Common myeloid progenitor, CD34-positive (primary cell): ENCODE measurements at regions not wholly inside any gene's neighbourhood (a gene's known extent, or its start where the extent isn't known, plus 50 kb on each side); places are given as distances from the start of the nearest gene placed in this dataset.
A peak's percentile ranks its signal among the peaks of the same experiment; 100 is the strongest.

Experiments used
- CTCF ChIA-PET: fragments of 350-600 bp; sonication (Branson Sonifier 250); formaldehyde crosslinking; loops from one replicate; lab custom pipeline; 2021; ENCODE audit warnings: antibody characterized with exemption; lab: Charles Lee
- POLR2A ChIA-PET: fragments of 350-600 bp; sonication (Branson Sonifier 250); formaldehyde crosslinking; loops from one replicate; lab custom pipeline; 2021; ENCODE audit warnings: antibody characterized with exemption; lab: Charles Lee
- DNase-seq, 3 donors: peaks; one replicate each; pipeline versions ENCODE4 v3.0.0 to v3.0.0-alpha.2; 2013
- H3K27ac ChIP-seq, 2 experiments: 1 replicate in 1 of 2; 2 replicates in 1 of 2; pipeline ENCODE4 v1.7.0; 2013; ENCODE audit warnings: inconsistent platforms in 2 of 2, low read length in 2 of 2, mild to moderate bottlenecking in 2 of 2, low read depth in 1 of 2, moderate library complexity in 1 of 2; ENCODE audit not compliant: severe bottlenecking in 2 of 2, insufficient read depth in 1 of 2, poor library complexity in 1 of 2
- H3K27me3 ChIP-seq, 5 experiments: replicated peaks in 2 of 5; 1 replicate in 3 of 5; 2 replicates in 2 of 5; pipeline versions ENCODE4 v1.6.1 to v1.7.0; 2013; ENCODE audit warnings: low read length in 4 of 5, mild to moderate bottlenecking in 2 of 5, moderate library complexity in 2 of 5, inconsistent platforms in 1 of 5; ENCODE audit not compliant: insufficient read depth in 5 of 5, control insufficient read depth in 4 of 5
- H3K36me3 ChIP-seq, 4 experiments: 1 replicate in 2 of 4; 2 replicates in 2 of 4; pipeline versions ENCODE4 v1.6.1 to v1.7.0; 2013; ENCODE audit warnings: low read length in 3 of 4, control low read depth in 1 of 4, mild to moderate bottlenecking in 1 of 4; ENCODE audit not compliant: control insufficient read depth in 4 of 4, insufficient read depth in 4 of 4
- H3K4me1 ChIP-seq, 4 experiments: 1 replicate in 3 of 4; 2 replicates in 1 of 4; pipeline versions ENCODE4 v1.6.1 to v1.7.1; 2013; ENCODE audit warnings: low read length in 3 of 4, mild to moderate bottlenecking in 3 of 4, control low read depth in 1 of 4, inconsistent platforms in 1 of 4, moderate library complexity in 1 of 4; ENCODE audit not compliant: control insufficient read depth in 4 of 4, insufficient read depth in 4 of 4; ENCODE audit errors: control extremely low read depth in 1 of 4
- H3K4me3 ChIP-seq, 7 experiments: 1 replicate in 4 of 7; 2 replicates in 3 of 7; pipeline versions ENCODE4 v1.5.1 to v1.7.0; 2013; ENCODE audit warnings: mild to moderate bottlenecking in 7 of 7, low read length in 6 of 7, moderate library complexity in 6 of 7, inconsistent platforms in 2 of 7, low read depth in 2 of 7, control low read depth in 1 of 7; ENCODE audit not compliant: insufficient read depth in 4 of 7, control insufficient read depth in 1 of 7; ENCODE audit errors: extremely low read depth in 1 of 7
- H3K9me3 ChIP-seq, 5 experiments: 1 replicate in 4 of 5; 2 replicates in 1 of 5; pipeline versions ENCODE4 v1.6.1 to v1.7.1; 2013; ENCODE audit warnings: low read length in 4 of 5, mild to moderate bottlenecking in 2 of 5, inconsistent platforms in 1 of 5, low read depth in 1 of 5, moderate library complexity in 1 of 5; ENCODE audit not compliant: control insufficient read depth in 4 of 5, insufficient read depth in 2 of 5; ENCODE audit errors: control extremely low read depth in 1 of 5
- WGBS: methylation state at CpG from one replicate; pipeline ENCODE4 v1.1.5; 2013; ENCODE audit not compliant: insufficient coverage; 5-methylcytosine and 5-hydroxymethylcytosine counted together

DNA sequence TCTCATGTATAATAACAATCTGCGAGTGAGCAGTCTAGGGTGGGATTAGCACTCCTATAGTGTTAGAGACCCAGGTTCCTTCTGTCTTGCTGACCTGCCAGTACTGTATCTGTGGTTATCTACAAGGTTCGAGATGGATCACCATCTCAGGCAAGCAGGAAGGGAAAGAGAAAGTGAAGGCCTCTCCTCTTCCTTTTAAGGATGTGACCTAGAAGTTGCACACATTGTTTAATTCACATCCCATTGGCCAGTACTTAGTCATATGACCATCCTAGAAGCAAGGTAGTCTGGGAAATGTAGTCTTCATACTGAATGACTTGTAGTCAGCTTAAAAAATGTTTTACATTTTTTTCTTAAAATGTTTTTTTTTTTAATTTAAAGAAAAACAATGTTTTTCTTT is 168.6 kb downstream of the CARTPT start:
- no peak overlapping the region for H3K27ac ChIP-seq
- no peak overlapping the region for H3K4me3 ChIP-seq
- POLR2A ChIA-PET = no interaction called here
- peak; percentile 28 to 71 (median 58) for DNase-seq
- H3K9me3 ChIP-seq = no peaks in the 10 kb centered on the region
- CTCF ChIA-PET = no interaction called here
- H3K27me3 ChIP-seq = peaks cover 0 to 4% (median 0%) of the 10 kb centered on the region in 5 experiments
- no peaks in the 10 kb centered on the region for H3K4me1 ChIP-seq
- WGBS = no CpG with 5 or more reads among the region's 2 CpGs
- no peaks in the 10 kb centered on the region for H3K36me3 ChIP-seq

DNA sequence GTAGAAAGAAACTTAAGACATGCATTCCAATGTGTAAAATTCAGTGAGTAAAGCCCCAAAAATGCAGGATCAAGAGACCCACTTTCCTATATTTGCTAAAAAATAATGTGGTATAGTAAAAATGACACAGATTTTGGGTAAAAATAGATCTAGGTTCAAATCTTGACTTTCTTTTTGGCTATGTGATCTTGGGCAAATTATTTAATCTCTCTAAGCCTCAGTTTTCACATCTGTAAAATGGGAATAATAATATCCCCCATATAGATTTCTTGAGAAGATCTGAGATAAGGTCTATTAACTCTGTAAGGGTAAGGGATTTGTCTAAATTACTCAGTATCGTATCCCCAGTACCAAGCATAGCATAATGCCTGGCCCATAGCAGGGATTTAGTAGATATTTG is 172.3 kb downstream of the CARTPT start:
- peaks cover 0 to 4% (median 0%) of the 10 kb centered on the region in 5 experiments for H3K27me3 ChIP-seq
- no peaks in the 10 kb centered on the region for H3K9me3 ChIP-seq
- H3K27ac ChIP-seq = no peak overlapping the region
- H3K4me1 ChIP-seq = no peaks in the 10 kb centered on the region
- no peak for DNase-seq
- no peaks in the 10 kb centered on the region for H3K36me3 ChIP-seq
- no peak overlapping the region for H3K4me3 ChIP-seq
- CTCF ChIA-PET = no interaction called here
- POLR2A ChIA-PET = no interaction called here
- WGBS = 100% methylated on average over 1 of the region's 1 CpG

GRCh38 chr5:71891856-71892255 is 172.8 kb downstream of the CARTPT start:
- POLR2A ChIA-PET = no interaction called here
- no peaks in the 10 kb centered on the region for H3K4me1 ChIP-seq
- no peak overlapping the region for H3K4me3 ChIP-seq
- no peak for DNase-seq
- H3K27ac ChIP-seq = no peak overlapping the region
- WGBS = 93% methylated on average over 4 of the region's 4 CpGs
- CTCF ChIA-PET = no interaction called here
- no peaks in the 10 kb centered on the region for H3K9me3 ChIP-seq
- H3K27me3 ChIP-seq = peaks cover 0 to 4% (median 0%) of the 10 kb centered on the region in 5 experiments
- H3K36me3 ChIP-seq = no peaks in the 10 kb centered on the region

DNA sequence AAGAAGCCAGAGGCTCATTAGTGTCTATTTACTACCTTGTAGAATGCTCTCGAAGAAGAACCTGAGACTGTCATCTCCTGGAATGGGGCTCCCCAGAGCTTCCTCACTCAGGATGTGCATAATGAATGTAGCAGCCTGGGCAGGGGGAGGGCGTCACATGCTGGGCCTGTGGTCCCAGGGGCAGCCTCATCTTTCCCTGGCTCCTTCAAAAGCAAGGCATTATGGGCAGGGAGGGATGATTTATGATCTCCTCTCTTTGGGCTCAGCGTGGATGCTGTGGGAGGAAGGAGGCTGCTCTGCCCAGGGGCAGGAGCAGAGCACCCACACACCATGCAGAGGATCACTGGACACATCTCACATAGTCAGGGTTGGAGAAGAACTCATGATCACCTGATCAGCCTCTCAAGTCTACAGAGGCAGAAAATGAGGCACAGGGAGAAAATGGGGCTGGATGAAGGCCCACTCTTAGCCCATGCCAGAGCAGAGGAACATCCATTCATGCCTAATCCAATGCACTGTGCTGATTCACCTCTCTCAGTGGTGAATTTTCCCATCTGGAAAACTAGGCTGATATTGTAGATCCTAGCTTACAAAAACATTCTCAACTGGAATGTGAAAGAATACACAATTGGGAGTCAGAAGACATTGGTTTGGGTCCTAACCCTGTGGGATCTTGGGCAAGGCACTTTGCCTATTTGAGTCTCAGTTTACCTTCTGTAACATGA is 173.7 kb downstream of the CARTPT start:
- no peak overlapping the region for H3K4me3 ChIP-seq
- no peaks in the 10 kb centered on the region for H3K4me1 ChIP-seq
- CTCF ChIA-PET = no interaction called here
- DNase-seq = no peak
- H3K36me3 ChIP-seq = no peaks in the 10 kb centered on the region
- H3K27ac ChIP-seq = no peak overlapping the region
- POLR2A ChIA-PET = no interaction called here
- peaks cover 0 to 4% (median 0%) of the 10 kb centered on the region in 5 experiments for H3K27me3 ChIP-seq
- H3K9me3 ChIP-seq = no peaks in the 10 kb centered on the region
- WGBS = 83% methylated on average over 2 of the region's 3 CpGs

DNA sequence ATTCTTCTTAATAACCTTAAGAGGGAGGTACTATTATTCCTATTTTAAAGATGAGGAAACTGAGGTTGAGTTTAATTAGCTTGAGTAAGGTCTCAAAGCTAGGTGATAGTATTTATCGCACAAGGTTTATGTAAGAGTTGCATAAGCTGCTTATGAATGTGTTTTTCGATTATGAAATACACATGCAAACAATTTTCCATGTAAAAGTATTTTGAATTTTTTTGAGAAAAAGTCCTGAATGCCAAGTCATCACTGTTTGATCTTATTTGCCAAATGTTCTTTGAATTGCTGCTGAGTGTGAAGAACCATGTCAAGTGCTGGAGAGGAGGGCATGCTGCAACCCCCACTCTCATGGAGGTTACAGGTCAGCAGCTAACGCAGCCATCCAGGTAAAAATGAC is 174.4 kb downstream of the CARTPT start:
- DNase-seq = no peak

GRCh38 chr5:71894091-71894490 is 175.0 kb downstream of the CARTPT start:
- WGBS = no CpG with 5 or more reads among the region's 3 CpGs
- Histone ChIP-seq H3K4me1 (no peaks in the 10 kb centered on the region), H3K9me3 (no peaks in the 10 kb centered on the region), H3K36me3 (no peaks in the 10 kb centered on the region), H3K4me3 (no peak overlapping the region), H3K27ac (no peak overlapping the region), H3K27me3 (peaks cover 0 to 4% (median 0%) of the 10 kb centered on the region in 5 experiments)
- POLR2A ChIA-PET = no interaction called here
- CTCF ChIA-PET = no interaction called here
- no peak for DNase-seq

More for the DNA sequence above, 174.4 kb downstream of the CARTPT start:
- ChIA-PET CTCF (no interaction called here), POLR2A (no interaction called here)
- Histone ChIP-seq H3K9me3 (no peaks in the 10 kb centered on the region), H3K27me3 (peaks cover 0 to 4% (median 0%) of the 10 kb centered on the region in 5 experiments), H3K4me1 (no peaks in the 10 kb centered on the region), H3K36me3 (no peaks in the 10 kb centered on the region), H3K4me3 (no peak overlapping the region), H3K27ac (no peak overlapping the region)
- WGBS = no CpG with 5 or more reads among the region's 3 CpGs

GRCh38 chr5:71895546-71895945 is 176.5 kb downstream of the CARTPT start:
- ChIA-PET CTCF (no interaction called here), POLR2A (no interaction called here)
- Histone ChIP-seq H3K4me1 (no peaks in the 10 kb centered on the region), H3K9me3 (no peaks in the 10 kb centered on the region), H3K4me3 (no peak overlapping the region), H3K36me3 (no peaks in the 10 kb centered on the region), H3K27me3 (peaks cover 0 to 4% (median 0%) of the 10 kb centered on the region in 5 experiments), H3K27ac (no peak overlapping the region)
- WGBS = 86% methylated on average over 1 of the region's 1 CpG
- no peak for DNase-seq
